Esophagus squamous epithelium (tissue), 5 donors: ENCODE measurements at regions not wholly inside any gene's neighbourhood (a gene's known extent, or its start where the extent isn't known, plus 50 kb on each side); places are given as distances from the start of the nearest gene placed in this dataset.
A peak's percentile ranks its signal among the peaks of the same experiment; 100 is the strongest.

Experiments
- DNase-seq: peaks from one replicate; lab custom pipeline; 2025; lab: John Stamatoyannopoulos, UW
- H3K27ac ChIP-seq, 4 donors: fragments of 200-600 bp; sonication (generic); one replicate each; pipeline ENCODE4 v1.5.1; 2016 to 2019; ENCODE audit warnings: mild to moderate bottlenecking in 1 of 4
- H3K27me3 ChIP-seq, 4 donors: fragments of 200-600 bp; sonication (generic); 1 replicate in 3 of 4; 2 replicates in 1 of 4; pipeline versions ENCODE4 v1.5.1 to v1.6.0; 2017 to 2021; ENCODE audit warnings: antibody characterized with exemption in 1 of 4
- H3K36me3 ChIP-seq, 3 donors: fragments of 200-600 bp; sonication (generic); one replicate each; pipeline ENCODE4 v1.5.1; 2016 to 2019
- H3K4me1 ChIP-seq, 3 donors: fragments of 200-600 bp; sonication (generic); one replicate each; pipeline ENCODE4 v1.5.1; 2017 to 2019
- H3K4me3 ChIP-seq, 4 donors: fragments of 200-600 bp; sonication (generic); 1 replicate in 3 of 4; 2 replicates in 1 of 4; pipeline ENCODE4 v1.5.1; 2016 to 2019; ENCODE audit warnings: mild to moderate bottlenecking in 2 of 4, moderate library complexity in 1 of 4
- H3K9me3 ChIP-seq, 3 donors: fragments of 200-600 bp; sonication (generic); one replicate each; pipeline ENCODE4 v1.5.1; 2016 to 2019
- CTCF ChIP-seq, 6 experiments: fragments of 450-650 bp in 4 of 6; fragments of 200-600 bp in 2 of 6; sonication (generic) in 2 of 6; IDR thresholded peaks; one replicate each; pipeline ENCODE4 v1.5.1; 2016 to 2019; ENCODE audit warnings: antibody characterized with exemption in 6 of 6, mild to moderate bottlenecking in 4 of 6, moderate library complexity in 4 of 6
- POLR2A ChIP-seq, 4 donors: fragments of 450-650 bp; IDR thresholded peaks; one replicate each; pipeline ENCODE4 v1.6.1; 2017; ENCODE audit warnings: antibody characterized with exemption in 4 of 4, mild to moderate bottlenecking in 4 of 4, moderate library complexity in 3 of 4
- WGBS, 2 donors: methylation state at CpG; one replicate each; pipeline ENCODE4 v1.1.5; 2018; 5-methylcytosine and 5-hydroxymethylcytosine counted together
- intact Hi-C: fragments of 100-400 bp; cut with DNase I; formaldehyde crosslinking; loops from one replicate; pipeline ENCODE4 v1.15.0; 2022
- donor health status: DM: yes; HTN: yes; CAD: no.

- no peak overlapping the region for H3K27ac ChIP-seq
- peaks cover 0 to 8% (median 0%) of the 10 kb centered on the region in 4 donors for H3K27me3 ChIP-seq
- H3K9me3 ChIP-seq, result no peaks in the 10 kb centered on the region
- DNase-seq, result no peak
- no peak for TF ChIP-seq CTCF (IDR thresholded peaks at IDR 0.05)
- no peak for TF ChIP-seq POLR2A (IDR thresholded peaks at IDR 0.05)
- H3K4me3 ChIP-seq, result no peak overlapping the region
- H3K36me3 ChIP-seq, result no peaks in the 10 kb centered on the region
- H3K4me1 ChIP-seq, result peaks cover 0 to 9% (median 4%) of the 10 kb centered on the region in 3 donors
- intact Hi-C loops, result no loop called here
- 88 to 94% methylated on average over 6 of the region's 6 CpGs for WGBS, 2 donors
These were observed 214.4 kb downstream of the MED10 start for GRCh38 chr5:6163913-6164312.

GRCh38 chr5:6162175-6162574 lies 216.2 kb downstream of the MED10 start:
- intact Hi-C loops, result no loop called here
- Histone ChIP-seq H3K9me3 (no peaks in the 10 kb centered on the region), H3K4me1 (peaks cover 0 to 13% (median 4%) of the 10 kb centered on the region in 3 donors), H3K27me3 (peaks cover 0 to 13% (median 0%) of the 10 kb centered on the region in 4 donors), H3K36me3 (no peaks in the 10 kb centered on the region), H3K27ac (no peak overlapping the region), H3K4me3 (no peak overlapping the region)
- WGBS, 2 donors, result 60 to 63% methylated on average over 1 of the region's 1 CpG
- TF ChIP-seq CTCF (IDR thresholded peaks at IDR 0.05) (no peak), POLR2A (IDR thresholded peaks at IDR 0.05) (no peak)
- no peak for DNase-seq

GRCh38 chr5:6161257-6161656 lies 217.1 kb downstream of the MED10 start:
- TF ChIP-seq CTCF (IDR thresholded peaks at IDR 0.05) (no peak), POLR2A (IDR thresholded peaks at IDR 0.05) (no peak)
- no peak overlapping the region for H3K27ac ChIP-seq
- peaks cover 0 to 13% (median 0%) of the 10 kb centered on the region in 4 donors for H3K27me3 ChIP-seq
- intact Hi-C loops, result no loop called here
- H3K4me1 ChIP-seq, result peaks cover 0 to 13% (median 4%) of the 10 kb centered on the region in 3 donors
- H3K9me3 ChIP-seq, result no peaks in the 10 kb centered on the region
- DNase-seq, result no peak
- H3K36me3 ChIP-seq, result no peaks in the 10 kb centered on the region
- H3K4me3 ChIP-seq, result no peak overlapping the region
- WGBS, 2 donors, result 70 to 71% methylated on average over 8 of the region's 8 CpGs

GRCh38 chr5:6159832-6160430 lies 218.4 kb downstream of the MED10 start:
- no peak overlapping the region for H3K4me3 ChIP-seq
- intact Hi-C loops, result no loop called here
- TF ChIP-seq POLR2A (IDR thresholded peaks at IDR 0.05), result no peak
- no peak for TF ChIP-seq CTCF (IDR thresholded peaks at IDR 0.05)
- H3K27ac ChIP-seq, result no peak overlapping the region
- peaks cover 0 to 13% (median 0%) of the 10 kb centered on the region in 4 donors for H3K27me3 ChIP-seq
- 15 to 26% methylated on average over 1 to 3 of the region's 3 CpGs for WGBS, 2 donors
- DNase-seq, result no peak
- peaks cover 0 to 13% (median 4%) of the 10 kb centered on the region in 3 donors for H3K4me1 ChIP-seq
- H3K36me3 ChIP-seq, result no peaks in the 10 kb centered on the region
- no peaks in the 10 kb centered on the region for H3K9me3 ChIP-seq

GRCh38 chr5:6158974-6159831 lies 219.1 kb downstream of the MED10 start:
- WGBS, 2 donors, result 27 to 36% methylated on average over 12 of the region's 12 CpGs
- Histone ChIP-seq H3K36me3 (no peaks in the 10 kb centered on the region), H3K9me3 (no peaks in the 10 kb centered on the region), H3K27ac (no peak overlapping the region), H3K4me3 (peak overlapping the region in 1 of 4 donors; percentile 21), H3K4me1 (peaks cover 0 to 13% (median 4%) of the 10 kb centered on the region in 3 donors), H3K27me3 (peaks cover 0 to 13% (median 0%) of the 10 kb centered on the region in 4 donors)
- intact Hi-C loops, result no loop called here
- DNase-seq, result no peak
- TF ChIP-seq CTCF (IDR thresholded peaks at IDR 0.05), result no peak
- no peak for TF ChIP-seq POLR2A (IDR thresholded peaks at IDR 0.05)
